ENCODE measurements at regions not wholly inside any gene's neighbourhood (a gene's known extent, or its start where the extent isn't known, plus 50 kb on each side); places are given as distances from the start of the nearest gene placed in this dataset.

DNA sequence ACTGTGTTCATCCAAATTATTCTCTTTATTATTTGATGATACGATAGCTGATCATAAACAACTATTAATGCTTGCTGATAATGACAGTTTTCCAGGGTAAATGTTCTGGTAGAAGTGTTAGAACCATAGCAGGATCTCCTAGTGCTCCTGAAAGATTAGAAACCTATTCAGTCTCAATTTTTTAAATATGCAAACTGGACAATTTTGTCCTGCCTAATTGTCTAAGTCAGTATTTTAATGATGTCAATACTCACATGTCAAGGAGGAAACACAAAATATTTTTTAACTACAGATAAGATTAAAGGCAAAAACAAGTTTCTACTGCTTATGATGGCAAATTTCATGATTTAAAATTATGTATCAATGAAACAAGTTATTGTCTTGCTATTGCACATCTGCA, 233.9 kb downstream of the RFPL4B start:
- DNase-seq (ENCODE audit: extremely low read depth, low read depth) = no peak
- TF ChIP-seq, protein P1, sequence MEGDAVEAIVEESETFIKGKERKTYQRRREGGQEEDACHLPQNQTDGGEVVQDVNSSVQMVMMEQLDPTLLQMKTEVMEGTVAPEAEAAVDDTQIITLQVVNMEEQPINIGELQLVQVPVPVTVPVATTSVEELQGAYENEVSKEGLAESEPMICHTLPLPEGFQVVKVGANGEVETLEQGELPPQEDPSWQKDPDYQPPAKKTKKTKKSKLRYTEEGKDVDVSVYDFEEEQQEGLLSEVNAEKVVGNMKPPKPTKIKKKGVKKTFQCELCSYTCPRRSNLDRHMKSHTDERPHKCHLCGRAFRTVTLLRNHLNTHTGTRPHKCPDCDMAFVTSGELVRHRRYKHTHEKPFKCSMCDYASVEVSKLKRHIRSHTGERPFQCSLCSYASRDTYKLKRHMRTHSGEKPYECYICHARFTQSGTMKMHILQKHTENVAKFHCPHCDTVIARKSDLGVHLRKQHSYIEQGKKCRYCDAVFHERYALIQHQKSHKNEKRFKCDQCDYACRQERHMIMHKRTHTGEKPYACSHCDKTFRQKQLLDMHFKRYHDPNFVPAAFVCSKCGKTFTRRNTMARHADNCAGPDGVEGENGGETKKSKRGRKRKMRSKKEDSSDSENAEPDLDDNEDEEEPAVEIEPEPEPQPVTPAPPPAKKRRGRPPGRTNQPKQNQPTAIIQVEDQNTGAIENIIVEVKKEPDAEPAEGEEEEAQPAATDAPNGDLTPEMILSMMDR (IDR thresholded peaks at IDR 0.05; ENCODE audit: low read depth, low read length, missing control alignments) = no peak
- H3K4me3 ChIP-seq (replicated peaks; ENCODE audit: low read depth, low read length) = no peak overlapping the region

GRCh38 chr6:112590326-112590725, 243.2 kb downstream of the RFPL4B start:
- no peak for DNase-seq (ENCODE audit: extremely low read depth, low read depth)
- TF ChIP-seq, protein P1 (IDR thresholded peaks at IDR 0.05; ENCODE audit: low read depth, low read length, missing control alignments) = no peak

DNA sequence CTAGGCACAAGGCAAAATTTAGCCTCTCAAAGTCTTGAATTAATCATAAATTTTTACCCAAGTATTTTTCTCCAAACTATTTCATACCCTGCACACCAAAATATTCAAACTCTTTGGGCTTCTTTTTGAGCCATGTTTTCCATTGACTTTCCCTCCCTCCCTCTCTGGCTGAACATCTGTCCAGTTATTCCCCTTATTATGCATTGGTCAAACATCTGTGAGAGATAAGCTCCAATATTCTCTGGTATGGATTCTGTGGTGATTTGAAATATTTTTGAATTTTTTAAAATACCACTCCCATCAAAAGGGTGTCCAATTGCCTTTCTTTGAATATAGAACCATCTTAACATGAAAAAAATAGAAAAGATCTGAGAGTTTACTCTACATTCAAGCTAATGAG, 244.2 kb downstream of the RFPL4B start:
- no peak overlapping the region for H3K4me3 ChIP-seq (replicated peaks; ENCODE audit: low read depth, low read length)
- TF ChIP-seq, protein P1 (IDR thresholded peaks at IDR 0.05; ENCODE audit: low read depth, low read length, missing control alignments) = no peak
- DNase-seq (ENCODE audit: extremely low read depth, low read depth) = no peak

More at GRCh38 chr6:112590326-112590725, 243.2 kb downstream of the RFPL4B start:
- no peak overlapping the region for H3K4me3 ChIP-seq (replicated peaks; ENCODE audit: low read depth, low read length)

- no peak for DNase-seq (ENCODE audit: extremely low read depth, low read depth)
- no peak overlapping the region for H3K4me3 ChIP-seq (replicated peaks; ENCODE audit: low read depth, low read length)
- TF ChIP-seq, protein P1 (IDR thresholded peaks at IDR 0.05; ENCODE audit: low read depth, low read length, missing control alignments) = no peak
These were observed 245.0 kb downstream of the RFPL4B start for GRCh38 chr6:112592159-112592558.

DNA sequence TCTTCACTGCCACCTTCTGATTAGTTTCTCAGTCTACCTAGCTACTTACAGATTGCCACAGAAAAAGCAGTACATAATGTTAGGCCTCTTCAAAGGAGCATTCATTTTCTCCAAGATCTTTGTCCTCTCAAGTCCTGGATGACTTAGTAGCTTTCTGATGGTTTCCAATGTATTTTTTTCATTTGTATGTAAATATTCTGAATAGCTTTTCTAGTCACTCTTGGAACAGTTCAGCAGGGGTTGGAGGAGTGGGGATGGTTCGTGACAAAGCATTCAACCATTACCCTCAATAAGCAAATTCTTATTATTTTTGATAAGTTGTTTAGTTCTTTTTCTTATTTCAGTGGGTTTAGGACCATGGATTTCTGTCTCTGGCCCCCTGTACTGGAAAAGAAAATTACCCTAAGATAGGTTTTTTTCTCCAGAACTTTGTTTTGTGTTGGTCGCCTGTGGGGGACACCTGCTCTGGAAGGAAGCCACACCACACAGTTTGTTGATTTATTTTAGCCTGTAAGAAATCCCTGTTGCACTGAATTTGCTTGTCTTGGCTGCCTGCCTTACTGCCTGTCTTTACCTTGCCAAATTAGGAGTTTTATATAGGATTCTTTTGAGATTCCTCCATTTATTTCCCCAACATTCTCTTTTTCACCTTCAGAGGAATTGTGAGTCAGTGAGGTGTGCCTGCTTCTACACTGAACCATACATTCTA, 247.9 kb downstream of the RFPL4B start:
- no peak overlapping the region for H3K4me3 ChIP-seq (replicated peaks; ENCODE audit: low read depth, low read length)
- DNase-seq (ENCODE audit: extremely low read depth, low read depth) = no peak
- TF ChIP-seq, protein P1 (IDR thresholded peaks at IDR 0.05; ENCODE audit: low read depth, low read length, missing control alignments) = no peak

GRCh38 chr6:112595841-112596240, 248.7 kb downstream of the RFPL4B start:
- TF ChIP-seq, protein P1 (IDR thresholded peaks at IDR 0.05; ENCODE audit: low read depth, low read length, missing control alignments) = no peak
- H3K4me3 ChIP-seq (replicated peaks; ENCODE audit: low read depth, low read length) = no peak overlapping the region
- DNase-seq (ENCODE audit: extremely low read depth, low read depth) = no peak

GRCh38 chr6:112597176-112597575, 250.0 kb downstream of the RFPL4B start:
- H3K4me3 ChIP-seq (replicated peaks; ENCODE audit: low read depth, low read length) = no peak overlapping the region
- DNase-seq (ENCODE audit: extremely low read depth, low read depth) = no peak
- TF ChIP-seq, protein P1 (IDR thresholded peaks at IDR 0.05; ENCODE audit: low read depth, low read length, missing control alignments) = no peak
